Cardiac fibroblast (primary cell): ENCODE measurements at regions not wholly inside any gene's neighbourhood (a gene's known extent, or its start where the extent isn't known, plus 50 kb on each side); places are given as distances from the start of the nearest gene placed in this dataset.
"Not testable (repeated sequence)": the region's sequence is repeated elsewhere in the genome, so short reads cannot be mapped to it uniquely, and the experiment has no call there.

ENCODE experiments used
- DNase-seq, 2 donors: peaks; one replicate each; pipeline versions ENCODE4 v3.0.0 to v3.0.0-alpha.2; 2010; ENCODE audit warnings: low read depth in 2 of 2
- H3K4me3 ChIP-seq, 2 donors: replicated peaks in 1 of 2; 1 replicate in 1 of 2; 2 replicates in 1 of 2; pipeline ENCODE4 v1.5.1; 2011; ENCODE audit warnings: low read depth in 2 of 2, low read length in 2 of 2, mild to moderate bottlenecking in 2 of 2, moderate library complexity in 1 of 2
- TF ChIP-seq, protein P1 (sequence below): IDR thresholded peaks from one replicate; pipeline ENCODE4 v1.5.1; 2011; ENCODE audit warnings: low read depth, mild to moderate bottlenecking, low read length, inconsistent platforms

DNA sequence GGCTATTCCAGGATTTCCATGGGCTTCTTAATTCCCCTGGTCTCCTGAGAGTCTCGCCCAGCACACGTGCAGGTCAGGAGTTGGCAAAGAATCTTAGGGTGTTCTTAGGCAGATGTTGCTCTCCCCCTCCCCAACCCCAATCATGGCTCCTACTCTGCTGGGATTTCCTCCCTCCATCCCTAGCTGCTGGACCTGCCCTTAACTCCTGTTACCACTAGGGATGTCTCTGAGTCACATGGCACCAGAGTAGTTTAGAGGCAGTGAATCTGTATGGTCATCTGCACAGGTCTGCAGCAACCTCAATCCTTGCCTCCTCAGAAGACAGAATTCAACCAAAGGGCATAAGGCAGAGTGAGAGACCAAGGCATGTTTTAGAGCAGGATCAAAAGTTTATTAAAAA is 51.8 kb upstream of the CHST3 start:
- TF ChIP-seq, protein P1, sequence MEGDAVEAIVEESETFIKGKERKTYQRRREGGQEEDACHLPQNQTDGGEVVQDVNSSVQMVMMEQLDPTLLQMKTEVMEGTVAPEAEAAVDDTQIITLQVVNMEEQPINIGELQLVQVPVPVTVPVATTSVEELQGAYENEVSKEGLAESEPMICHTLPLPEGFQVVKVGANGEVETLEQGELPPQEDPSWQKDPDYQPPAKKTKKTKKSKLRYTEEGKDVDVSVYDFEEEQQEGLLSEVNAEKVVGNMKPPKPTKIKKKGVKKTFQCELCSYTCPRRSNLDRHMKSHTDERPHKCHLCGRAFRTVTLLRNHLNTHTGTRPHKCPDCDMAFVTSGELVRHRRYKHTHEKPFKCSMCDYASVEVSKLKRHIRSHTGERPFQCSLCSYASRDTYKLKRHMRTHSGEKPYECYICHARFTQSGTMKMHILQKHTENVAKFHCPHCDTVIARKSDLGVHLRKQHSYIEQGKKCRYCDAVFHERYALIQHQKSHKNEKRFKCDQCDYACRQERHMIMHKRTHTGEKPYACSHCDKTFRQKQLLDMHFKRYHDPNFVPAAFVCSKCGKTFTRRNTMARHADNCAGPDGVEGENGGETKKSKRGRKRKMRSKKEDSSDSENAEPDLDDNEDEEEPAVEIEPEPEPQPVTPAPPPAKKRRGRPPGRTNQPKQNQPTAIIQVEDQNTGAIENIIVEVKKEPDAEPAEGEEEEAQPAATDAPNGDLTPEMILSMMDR = peak; percentile 26
- H3K4me3 ChIP-seq = no peak overlapping the region
- DNase-seq = peak in 1 of 2 donors; percentile 23

DNA sequence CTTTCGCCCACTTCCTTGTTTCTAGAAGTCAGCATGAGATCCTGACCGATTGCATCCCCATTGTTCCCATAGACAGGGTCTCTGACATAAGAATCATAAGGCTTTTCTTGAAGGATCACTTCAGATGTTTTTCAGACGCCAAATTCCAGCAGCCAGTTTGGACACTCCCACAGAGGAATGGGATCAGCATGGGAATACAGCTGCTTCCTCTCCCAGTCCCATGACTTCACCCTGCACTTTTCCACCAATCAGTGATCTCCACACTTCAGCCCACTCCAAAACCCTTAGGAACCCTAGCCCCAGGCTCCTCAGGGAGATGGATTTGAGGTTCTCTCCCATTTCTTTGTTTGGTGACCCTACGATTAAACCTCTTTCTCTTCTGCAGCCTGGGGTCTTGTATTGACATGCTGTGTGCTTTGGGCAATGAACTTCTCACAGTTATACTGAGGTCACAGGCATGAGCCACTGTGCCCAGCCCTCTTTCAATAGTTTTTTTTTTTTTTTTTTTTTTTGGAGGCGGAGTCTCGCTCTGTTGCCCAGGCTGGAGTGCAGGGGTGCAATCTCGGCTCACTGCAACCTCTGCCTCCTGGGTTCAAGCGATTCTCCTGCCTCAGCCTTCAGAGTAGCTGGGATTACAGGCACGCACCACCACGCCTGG is 52.8 kb upstream of the CHST3 start:
- TF ChIP-seq, protein P1 = no peak
- peak; percentile 45 to 68 for DNase-seq
- H3K4me3 ChIP-seq = no peak overlapping the region

DNA sequence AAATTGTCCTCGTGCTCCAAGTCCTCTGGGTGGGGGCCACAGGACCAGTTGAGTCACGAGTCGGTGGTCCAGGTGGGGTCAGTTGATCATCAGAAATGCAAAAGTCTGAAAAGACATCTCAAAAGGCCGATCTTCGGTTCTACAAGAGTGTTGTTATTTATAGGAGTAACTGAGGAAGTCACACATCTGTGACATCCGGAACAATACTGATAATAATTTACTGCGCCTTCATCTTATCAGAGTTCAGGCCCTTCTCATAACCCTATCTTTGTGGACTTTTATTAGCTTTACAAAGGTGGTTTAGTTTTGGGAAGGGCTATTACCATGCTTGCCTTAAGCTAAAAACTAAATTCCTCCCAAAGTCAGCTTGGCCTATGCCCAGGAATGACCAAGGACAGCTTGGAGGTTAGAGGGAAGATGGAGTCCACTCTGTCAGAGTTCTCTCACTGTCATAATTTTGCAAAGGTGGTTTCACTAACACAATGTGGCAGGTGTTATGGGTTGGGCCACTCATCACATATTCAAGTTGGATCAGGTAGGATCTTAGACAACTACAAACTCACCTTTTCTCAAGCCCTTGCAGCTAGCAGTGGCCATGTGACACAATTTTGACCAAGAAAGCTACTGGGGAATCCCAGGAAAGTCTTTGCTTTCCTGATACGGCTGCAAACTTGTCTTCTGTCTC is 54.7 kb upstream of the CHST3 start:
- TF ChIP-seq, protein P1 = no peak
- H3K4me3 ChIP-seq = no peak overlapping the region
- DNase-seq = no peak

DNA sequence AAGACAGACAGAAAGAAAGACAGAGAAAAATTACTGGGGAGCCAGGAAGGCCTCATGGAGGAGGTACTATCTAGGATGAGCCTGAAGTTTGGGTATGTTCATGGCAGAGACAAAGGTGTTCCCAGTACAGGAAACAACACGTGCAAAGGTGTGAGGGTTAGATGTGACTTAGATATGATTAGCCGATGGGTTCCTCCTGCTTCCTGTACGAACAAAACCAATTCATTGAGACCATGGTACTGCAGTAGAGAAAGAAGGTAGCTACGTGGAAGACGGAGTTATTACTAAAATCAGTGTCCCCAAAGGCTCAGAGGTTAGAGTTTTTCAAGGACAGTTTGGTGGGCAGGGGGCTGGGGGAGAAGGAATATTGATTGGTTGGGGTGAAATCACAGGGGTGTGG is 55.2 kb upstream of the CHST3 start:
- no peak for DNase-seq
- TF ChIP-seq, protein P1 = no peak
- no peak overlapping the region for H3K4me3 ChIP-seq

DNA sequence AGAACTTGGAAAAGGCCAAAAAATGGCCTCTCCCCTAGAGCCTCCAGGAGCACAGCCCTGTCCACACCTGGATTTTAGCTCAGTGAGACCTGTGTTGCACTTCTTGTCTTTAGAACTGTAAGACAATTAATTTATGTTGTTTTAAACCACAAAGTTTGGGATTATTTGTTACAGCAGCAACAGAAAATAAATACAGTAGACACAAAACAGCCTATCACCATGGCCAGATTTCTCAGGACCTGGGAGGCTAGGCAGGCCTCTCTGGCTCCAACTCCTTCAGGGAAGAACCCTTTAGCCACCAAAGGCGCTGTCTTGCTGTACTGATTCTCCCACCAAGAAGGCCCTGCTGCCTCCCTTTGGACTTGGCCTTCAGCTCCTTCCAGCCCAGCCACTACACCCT is 54.1 kb upstream of the PSAP start:
- H3K4me3 ChIP-seq = no peak overlapping the region
- TF ChIP-seq, protein P1 = no peak
- no peak for DNase-seq

DNA sequence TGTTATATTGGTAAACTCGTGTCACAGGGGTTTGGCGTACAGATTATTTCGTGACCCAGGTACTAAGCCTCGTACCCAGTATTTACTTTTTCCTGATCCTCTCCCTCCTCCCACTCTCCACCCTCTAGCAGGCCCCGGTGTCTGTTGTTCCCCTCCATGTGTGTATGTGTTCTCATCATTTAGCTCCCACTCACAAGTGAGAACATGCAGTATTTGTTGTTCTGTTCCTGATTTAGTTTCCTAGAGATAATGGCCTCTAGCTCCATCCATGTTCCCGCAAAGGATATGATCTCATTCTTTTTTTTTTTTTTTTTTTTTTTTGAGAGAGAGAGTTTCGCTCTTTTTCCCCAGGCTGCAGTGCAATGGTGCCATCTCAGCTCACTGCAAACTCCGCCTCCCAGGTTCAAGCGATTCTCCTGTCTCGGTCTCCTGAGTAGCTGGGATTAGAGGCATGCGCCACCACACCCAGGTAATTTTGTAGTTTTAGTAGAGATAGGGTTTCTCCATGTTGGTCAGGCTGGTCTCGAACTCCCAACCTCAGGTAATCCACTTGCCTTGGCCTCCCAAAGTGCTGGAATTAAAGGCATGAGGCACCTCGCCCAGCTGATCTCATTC is 52.7 kb upstream of the PSAP start:
- not testable (repeated sequence) for H3K4me3 ChIP-seq
- peak; percentile 49 to 70 for DNase-seq

DNA sequence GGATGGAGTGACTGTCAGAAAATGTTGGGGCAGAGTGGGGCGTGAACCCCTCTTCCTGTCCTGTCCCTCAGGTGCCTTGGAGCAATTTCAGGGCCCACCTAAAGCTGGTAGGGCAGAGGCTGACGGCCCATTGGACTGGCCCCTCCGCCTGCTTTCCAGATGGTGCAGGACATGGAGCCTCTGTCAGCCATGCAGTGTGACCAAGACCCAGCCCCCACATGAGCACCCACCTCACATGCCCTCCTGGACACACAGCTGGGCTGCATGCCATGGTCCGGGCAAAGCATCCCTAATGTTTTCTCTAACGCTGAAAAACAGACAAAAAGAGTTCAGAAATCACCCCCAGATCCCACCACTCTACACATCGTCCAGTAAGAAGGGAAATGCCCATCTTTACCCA is 51.3 kb upstream of the PSAP start:
- no peak for DNase-seq

More for the DNA sequence above, 51.3 kb upstream of the PSAP start:
- TF ChIP-seq, protein P1 = no peak
- no peak overlapping the region for H3K4me3 ChIP-seq
